ENCODE measurements at regions not wholly inside any gene's neighbourhood (a gene's known extent, or its start where the extent isn't known, plus 50 kb on each side); places are given as distances from the start of the nearest gene placed in this dataset.
"Not testable (repeated sequence)": the region's sequence is repeated elsewhere in the genome, so short reads cannot be mapped to it uniquely, and the experiment has no call there.

DNA sequence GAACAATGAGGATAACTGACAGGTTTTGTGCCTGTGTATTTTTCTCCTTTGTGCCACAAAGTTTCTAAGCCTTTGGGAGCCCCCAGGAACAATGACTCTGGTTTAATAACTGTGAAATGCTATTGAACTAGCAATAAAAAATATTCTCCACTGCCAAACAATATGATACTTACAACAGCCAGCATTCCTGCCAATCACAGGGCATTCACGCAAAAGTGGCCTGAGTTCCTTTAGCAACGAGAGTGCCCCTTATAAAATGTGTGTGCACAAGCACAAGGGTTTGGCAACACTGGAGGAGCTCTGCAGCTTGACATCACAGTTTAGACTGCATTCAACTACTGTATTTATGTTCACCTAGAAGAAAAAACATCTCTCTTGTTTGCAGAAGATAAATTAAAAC is 412.9 kb upstream of the NFE2L3 start:
- DNase-seq: no peak
- Histone ChIP-seq H3K36me3 (replicated peaks; ENCODE audit: control insufficient read depth, insufficient read depth, low read length) (no peaks in the 10 kb centered on the region), H3K4me3 (ENCODE audit: insufficient read depth, low read depth, low read length) (no peak overlapping the region), H3K27me3 (ENCODE audit: control insufficient read depth, insufficient read depth, low read length) (no peaks in the 10 kb centered on the region; the same call in 1 of the 2 replicates)

DNA sequence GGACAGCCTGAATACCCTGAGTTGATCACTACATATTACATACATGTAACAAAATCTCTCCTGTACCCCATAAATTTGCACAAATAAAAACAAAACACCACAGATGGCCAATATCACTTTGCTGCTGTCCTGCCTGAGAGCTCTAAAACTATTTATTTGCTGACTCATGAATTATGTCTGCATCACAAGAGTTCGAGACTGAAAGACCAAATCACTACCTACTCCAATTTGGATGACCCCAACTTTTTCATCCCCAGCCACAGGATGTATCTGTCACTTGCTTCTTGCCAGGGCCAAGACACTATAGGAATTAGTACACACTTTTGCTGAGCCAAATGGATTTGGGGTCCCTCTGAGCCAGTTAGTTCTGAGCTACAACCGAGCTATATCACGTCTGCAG is 409.7 kb upstream of the NFE2L3 start:
- H3K4me3 ChIP-seq (ENCODE audit: insufficient read depth, low read depth, low read length): no peak overlapping the region
- H3K27me3 ChIP-seq (ENCODE audit: control insufficient read depth, insufficient read depth, low read length): no peaks in the 10 kb centered on the region; the same call in 1 of the 2 replicates
- no peak for DNase-seq
- no peaks in the 10 kb centered on the region for H3K36me3 ChIP-seq (replicated peaks; ENCODE audit: control insufficient read depth, insufficient read depth, low read length)

DNA sequence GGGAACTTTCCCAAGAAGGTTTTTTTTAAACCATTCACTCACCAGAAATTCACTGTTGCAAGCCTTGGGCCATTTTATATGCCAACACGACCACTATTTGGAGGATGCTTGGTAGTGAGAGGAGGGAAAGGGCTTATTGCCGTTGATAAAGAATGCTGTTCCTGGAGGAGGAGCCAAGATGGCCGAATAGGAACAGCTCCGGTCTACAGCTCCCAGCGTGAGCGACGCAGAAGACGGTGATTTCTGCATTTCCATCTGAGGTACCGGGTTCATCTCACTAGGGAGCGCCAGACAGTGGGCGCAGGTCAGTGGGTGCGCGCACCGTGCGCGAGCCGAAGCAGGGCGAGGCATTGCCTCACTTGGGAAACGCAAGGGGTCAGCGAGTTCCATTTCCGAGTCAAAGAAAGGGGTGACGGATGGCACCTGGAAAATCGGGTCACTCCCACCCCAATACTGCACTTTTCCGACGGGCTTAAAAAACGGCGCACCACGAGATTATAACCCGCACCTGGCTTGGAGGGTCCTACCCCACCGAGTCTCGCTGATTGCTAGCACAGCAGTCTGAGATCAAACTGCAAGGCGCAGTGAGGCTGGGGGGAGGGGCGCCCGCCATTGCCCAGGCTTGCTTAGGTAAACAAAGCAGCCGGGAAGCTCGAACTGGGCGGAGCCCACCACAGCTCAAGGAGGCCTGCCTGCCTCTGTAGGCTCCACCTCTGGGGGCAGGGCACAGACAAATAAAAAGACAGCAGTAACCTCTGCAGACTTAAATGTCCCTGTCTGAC is 408.1 kb upstream of the NFE2L3 start:
- H3K36me3 ChIP-seq (replicated peaks; ENCODE audit: control insufficient read depth, insufficient read depth, low read length); DNase-seq; H3K4me3 ChIP-seq (ENCODE audit: insufficient read depth, low read depth, low read length); H3K27me3 ChIP-seq (ENCODE audit: control insufficient read depth, insufficient read depth, low read length): not testable (repeated sequence)

DNA sequence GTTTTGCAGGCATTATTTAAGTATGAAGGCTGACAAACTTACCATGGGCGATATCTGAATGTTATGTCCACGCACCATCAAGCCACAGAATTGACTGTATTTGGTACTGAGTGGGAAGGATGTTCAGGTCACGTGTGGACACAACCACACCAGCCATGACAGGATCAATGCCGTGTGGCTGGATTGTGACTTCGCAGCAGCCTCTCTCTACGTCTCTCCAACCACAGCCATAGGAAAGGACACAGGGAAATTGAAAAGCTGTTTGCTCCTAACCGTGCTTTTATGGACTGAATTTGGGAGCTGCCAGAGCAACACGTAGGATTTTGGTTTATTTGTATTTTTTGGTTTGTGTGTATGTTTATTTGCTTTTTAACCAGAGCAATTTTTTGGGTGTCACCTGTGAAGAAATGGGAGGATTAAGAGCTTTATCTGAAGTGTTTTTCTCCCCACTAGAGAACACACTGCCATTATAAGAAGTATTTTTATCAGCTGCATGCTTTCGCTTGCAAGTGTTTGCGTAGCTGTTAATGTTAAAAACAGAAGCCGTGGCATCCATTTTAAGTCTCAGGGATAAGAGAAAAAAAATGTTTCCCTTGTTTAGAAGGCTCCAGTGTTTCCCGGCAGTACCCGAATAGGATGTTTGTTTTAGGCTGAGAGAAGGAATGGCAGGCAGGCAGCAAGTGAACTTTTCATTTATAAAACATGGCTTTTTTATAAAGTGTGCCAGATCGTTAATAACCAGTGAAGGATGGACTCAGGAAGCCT is 401.1 kb upstream of the NFE2L3 start:
- no peak overlapping the region for H3K4me3 ChIP-seq (ENCODE audit: insufficient read depth, low read depth, low read length)
- DNase-seq: no peak
- H3K27me3 ChIP-seq (ENCODE audit: control insufficient read depth, insufficient read depth, low read length): no peaks in the 10 kb centered on the region
- H3K36me3 ChIP-seq (replicated peaks; ENCODE audit: control insufficient read depth, insufficient read depth, low read length): no peaks in the 10 kb centered on the region

DNA sequence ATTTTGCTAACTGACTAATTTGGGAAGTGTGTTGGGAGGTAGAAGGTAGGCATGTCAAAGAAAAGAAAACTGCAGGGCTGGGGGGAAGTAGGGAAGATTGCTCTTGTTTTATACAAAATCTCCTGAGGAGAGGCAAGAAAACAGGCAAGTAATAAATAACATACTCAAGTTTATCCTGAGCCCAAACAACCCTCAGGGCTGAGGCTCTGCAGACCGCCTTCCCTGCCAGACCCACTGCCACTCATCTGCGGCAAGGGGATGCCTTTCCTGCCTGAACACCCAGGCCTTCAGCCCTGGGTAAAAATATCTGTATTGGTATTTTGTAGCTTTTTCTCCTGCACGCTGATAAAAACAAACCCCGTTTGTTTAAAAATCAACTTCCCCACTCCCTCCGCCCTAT is 399.8 kb upstream of the NFE2L3 start:
- no peak for DNase-seq
- Histone ChIP-seq H3K36me3 (replicated peaks; ENCODE audit: control insufficient read depth, insufficient read depth, low read length) (no peaks in the 10 kb centered on the region), H3K4me3 (ENCODE audit: insufficient read depth, low read depth, low read length) (no peak overlapping the region), H3K27me3 (ENCODE audit: control insufficient read depth, insufficient read depth, low read length) (no peaks in the 10 kb centered on the region)

DNA sequence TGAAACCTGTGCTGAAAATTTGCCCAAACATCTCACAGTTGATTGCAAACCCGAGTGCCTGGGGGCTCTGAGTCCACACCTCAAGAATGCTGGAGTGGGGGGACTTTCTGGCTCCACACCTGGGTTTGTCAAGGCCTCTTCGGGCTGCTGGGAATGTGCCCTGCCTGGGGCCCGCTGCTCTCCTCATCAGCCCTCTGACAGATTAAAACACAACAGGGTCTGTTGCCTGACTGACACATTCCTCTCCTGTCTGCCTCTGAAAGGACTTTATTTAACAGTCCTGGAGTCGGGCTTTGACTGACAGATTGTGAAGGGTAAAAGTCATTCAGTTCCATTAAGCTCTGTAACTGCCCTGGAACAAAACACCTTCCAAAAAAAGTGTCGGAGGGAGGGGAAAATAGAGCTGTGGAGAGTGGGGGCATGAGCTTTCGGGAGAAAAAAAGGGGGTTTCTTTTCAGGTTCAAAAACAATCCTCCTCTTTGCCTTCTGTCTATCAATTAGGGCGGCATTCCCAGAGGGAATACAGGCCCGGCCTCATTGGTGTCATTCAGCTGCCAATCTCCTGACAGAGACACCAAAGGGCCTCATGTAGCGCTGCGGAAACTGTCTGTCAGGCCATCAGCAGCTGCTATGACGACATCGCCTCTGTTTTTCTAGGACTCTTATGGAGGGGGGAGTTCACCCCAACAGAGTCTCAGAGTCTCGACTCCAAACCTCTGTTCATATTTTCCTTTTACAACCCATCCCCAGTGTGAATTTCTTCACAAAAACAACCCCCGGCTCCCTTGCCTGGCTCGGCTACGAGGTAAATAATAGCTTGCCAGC is 398.8 kb upstream of the NFE2L3 start:
- Histone ChIP-seq H3K4me3 (ENCODE audit: insufficient read depth, low read depth, low read length) (no peak overlapping the region), H3K36me3 (replicated peaks; ENCODE audit: control insufficient read depth, insufficient read depth, low read length) (no peaks in the 10 kb centered on the region), H3K27me3 (ENCODE audit: control insufficient read depth, insufficient read depth, low read length) (no peaks in the 10 kb centered on the region)
- peak; percentile 27 for DNase-seq

DNA sequence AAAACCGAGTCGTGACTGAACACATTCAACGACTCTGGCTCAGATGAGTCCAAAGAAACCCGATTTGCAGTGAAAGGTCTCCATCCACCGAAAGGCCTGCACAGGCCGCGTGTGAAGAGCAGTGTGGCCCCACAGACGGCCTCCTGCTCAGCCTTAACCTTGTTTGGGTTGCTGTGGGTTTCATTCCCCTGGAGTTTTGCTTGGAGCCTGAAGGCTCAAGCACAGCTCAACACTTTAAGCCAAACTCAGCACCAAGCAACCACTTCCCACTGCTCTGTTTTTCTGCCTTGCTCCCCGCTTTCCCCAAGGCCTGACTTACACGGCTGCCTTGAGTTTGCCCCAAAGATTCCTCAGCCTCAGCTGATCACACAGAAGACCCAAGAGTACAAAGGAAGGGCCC is 398.2 kb upstream of the NFE2L3 start:
- H3K27me3 ChIP-seq (ENCODE audit: control insufficient read depth, insufficient read depth, low read length): no peaks in the 10 kb centered on the region
- no peak overlapping the region for H3K4me3 ChIP-seq (ENCODE audit: insufficient read depth, low read depth, low read length)
- no peak for DNase-seq
- H3K36me3 ChIP-seq (replicated peaks; ENCODE audit: control insufficient read depth, insufficient read depth, low read length): no peaks in the 10 kb centered on the region

DNA sequence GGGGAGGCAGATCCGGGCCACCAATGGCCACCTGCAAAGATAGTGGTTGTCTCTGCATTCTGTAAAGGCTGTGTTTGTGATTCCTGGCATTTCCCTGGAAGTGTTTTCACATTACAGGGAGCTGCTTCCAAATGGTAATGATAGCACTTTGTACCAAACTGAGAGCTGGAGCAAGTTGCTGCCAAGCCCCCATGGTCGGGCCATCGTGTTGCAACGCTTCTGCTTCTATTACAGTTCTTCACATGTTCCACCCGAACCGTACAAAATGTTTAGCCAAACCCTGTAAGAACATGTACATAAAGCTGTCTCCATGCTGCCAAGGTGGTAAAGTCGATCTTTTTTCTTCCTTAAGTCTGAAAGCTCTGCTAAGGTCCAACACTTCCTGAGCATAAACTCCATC is 397.7 kb upstream of the NFE2L3 start:
- Histone ChIP-seq H3K27me3 (ENCODE audit: control insufficient read depth, insufficient read depth, low read length) (no peaks in the 10 kb centered on the region), H3K36me3 (replicated peaks; ENCODE audit: control insufficient read depth, insufficient read depth, low read length) (no peaks in the 10 kb centered on the region), H3K4me3 (ENCODE audit: insufficient read depth, low read depth, low read length) (no peak overlapping the region)
- no peak for DNase-seq

DNA sequence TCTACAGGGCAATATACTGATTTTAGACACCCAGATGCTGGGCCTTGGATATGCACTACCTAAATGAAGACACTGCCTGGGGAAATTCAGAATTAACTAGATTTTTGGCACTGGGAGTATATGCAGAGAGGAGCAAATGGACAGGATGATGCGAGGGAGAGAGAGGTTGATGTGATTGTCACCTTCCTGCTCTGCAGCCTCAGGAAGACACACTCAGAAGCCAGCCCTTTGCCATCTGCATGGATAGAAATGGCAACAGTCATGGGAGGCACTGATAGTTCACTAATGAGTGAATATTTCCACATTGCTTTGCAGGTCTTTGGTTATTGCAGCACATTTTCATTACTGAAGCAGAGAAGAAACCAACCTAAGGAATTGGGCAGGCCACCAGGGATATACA is 397.2 kb upstream of the NFE2L3 start:
- Histone ChIP-seq H3K36me3 (replicated peaks; ENCODE audit: control insufficient read depth, insufficient read depth, low read length) (no peaks in the 10 kb centered on the region), H3K27me3 (ENCODE audit: control insufficient read depth, insufficient read depth, low read length) (no peaks in the 10 kb centered on the region), H3K4me3 (ENCODE audit: insufficient read depth, low read depth, low read length) (no peak overlapping the region)
- no peak for DNase-seq

DNA sequence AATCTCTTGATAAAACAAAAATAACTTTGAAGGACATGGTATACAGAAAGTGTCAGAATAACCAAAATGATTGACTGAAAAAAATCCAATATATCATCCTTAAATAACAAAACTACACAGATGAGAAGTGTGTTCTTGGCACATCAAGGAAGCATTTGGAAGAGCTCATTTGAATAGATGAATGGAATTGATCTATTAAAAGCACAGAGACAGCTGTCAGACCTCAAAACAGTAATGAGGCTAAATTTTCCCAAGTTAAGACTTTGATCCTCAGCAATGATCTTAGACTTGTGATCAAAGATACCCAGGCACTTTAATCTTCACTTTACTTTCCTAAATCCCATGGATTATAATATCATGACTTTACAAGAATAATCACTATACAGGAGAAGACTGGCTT is 395.4 kb upstream of the NFE2L3 start:
- no peak overlapping the region for H3K4me3 ChIP-seq (ENCODE audit: insufficient read depth, low read depth, low read length)
- DNase-seq: no peak
- no peaks in the 10 kb centered on the region for H3K36me3 ChIP-seq (replicated peaks; ENCODE audit: control insufficient read depth, insufficient read depth, low read length)
- no peaks in the 10 kb centered on the region for H3K27me3 ChIP-seq (ENCODE audit: control insufficient read depth, insufficient read depth, low read length)

DNA sequence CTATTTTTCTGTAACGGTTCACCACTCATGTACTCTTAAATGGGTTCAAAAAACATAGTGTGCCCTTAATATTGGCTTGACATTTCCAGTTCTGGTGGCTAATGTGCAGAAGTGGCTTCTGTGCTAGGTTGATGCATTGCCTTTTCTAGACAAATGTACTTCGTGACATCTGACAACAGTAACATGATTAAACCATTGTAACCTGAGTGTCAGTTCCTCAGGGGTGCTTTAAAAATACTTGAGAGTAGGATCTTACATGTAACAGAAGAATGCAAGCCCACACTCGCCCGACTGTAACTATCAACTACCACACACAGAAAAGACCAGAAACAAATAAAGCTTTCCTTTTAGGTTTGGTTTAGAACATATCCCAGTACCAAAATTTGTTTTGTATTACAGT is 393.4 kb upstream of the NFE2L3 start:
- no peak for DNase-seq
- no peak overlapping the region for H3K4me3 ChIP-seq (ENCODE audit: insufficient read depth, low read depth, low read length)
- no peaks in the 10 kb centered on the region for H3K36me3 ChIP-seq (replicated peaks; ENCODE audit: control insufficient read depth, insufficient read depth, low read length)
- H3K27me3 ChIP-seq (ENCODE audit: control insufficient read depth, insufficient read depth, low read length): no peaks in the 10 kb centered on the region

DNA sequence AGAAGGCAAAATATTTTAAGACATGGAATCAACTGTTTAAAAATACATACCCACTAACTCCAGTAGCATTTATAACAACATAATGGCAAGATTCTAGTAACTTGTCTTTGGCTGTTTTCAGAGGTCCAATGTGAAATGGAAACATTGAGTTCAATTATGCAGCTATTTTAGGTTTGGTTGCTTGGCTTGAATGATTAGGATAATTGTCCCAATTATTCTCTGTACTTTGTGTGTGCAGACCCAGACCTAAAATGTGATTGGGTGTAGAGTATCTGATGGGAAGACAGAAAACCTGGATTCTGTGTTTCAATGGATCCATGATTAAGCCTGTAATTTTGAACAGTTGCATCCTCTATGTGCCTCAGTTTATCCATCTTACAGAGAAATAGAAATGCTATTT is 392.7 kb upstream of the NFE2L3 start:
- DNase-seq: no peak
- Histone ChIP-seq H3K27me3 (ENCODE audit: control insufficient read depth, insufficient read depth, low read length) (no peaks in the 10 kb centered on the region), H3K36me3 (replicated peaks; ENCODE audit: control insufficient read depth, insufficient read depth, low read length) (no peaks in the 10 kb centered on the region), H3K4me3 (ENCODE audit: insufficient read depth, low read depth, low read length) (no peak overlapping the region)

DNA sequence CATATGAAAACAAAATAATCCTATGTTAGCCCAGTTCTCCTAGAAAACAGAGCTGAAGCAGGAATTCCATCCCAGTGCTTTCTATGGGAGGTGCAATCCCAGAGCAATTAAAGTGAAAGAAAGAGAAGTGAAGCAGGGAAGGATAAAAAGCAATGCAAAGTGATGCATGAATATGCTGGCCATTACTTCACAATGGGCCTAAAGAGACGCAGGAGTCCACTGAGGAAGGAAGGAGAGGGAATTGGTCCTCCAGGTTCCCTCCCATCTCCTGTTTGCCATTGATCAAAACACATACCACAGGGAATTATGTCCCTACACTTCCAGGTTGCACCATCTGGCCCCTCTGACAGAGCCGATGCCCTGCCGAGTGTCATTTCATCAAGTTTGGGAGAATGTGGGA is 392.2 kb upstream of the NFE2L3 start:
- peak; percentile 19 for DNase-seq

DNA sequence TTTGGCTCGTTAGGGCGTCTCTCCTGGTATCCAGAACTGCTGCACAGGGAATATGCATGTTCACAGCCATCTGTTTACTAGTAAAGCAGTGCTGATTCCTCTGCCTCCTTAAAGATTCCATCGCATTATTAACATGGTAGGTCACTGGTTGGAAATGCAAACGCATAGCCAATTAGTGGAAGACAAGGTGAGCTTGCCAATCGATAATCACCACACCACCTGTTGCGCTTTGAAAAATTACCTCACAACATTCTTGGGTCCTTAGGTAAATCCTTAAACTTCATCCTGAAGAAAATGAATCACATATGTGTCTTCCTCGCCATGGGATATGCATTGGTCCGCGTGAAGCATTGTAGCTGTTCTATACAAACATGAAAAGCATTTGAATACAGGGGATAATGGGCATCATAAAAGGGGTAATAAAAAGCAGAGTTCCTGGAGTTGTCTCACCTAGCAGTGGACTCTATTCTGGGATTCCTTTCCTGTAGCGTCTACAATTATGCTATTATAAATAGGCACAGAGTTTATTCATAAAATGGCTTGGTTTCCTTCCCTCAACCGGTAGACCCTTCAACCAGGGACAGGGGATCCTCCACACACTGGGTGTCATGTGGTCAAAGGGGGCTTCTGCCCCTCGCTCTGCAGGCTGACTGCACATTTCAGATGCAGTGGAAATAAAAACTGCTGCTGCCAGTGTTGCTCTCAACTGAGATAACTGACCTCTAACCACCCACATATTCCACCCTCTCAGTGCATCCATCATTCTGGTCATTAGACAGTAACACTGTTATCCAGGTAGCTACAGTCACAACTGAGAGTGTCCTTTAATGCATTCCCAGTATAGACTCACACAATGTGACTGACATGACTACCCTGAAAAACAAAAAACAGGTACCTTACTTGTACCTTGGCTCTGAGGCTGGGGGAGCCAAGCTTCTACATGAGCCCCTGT is 389.2 kb upstream of the NFE2L3 start:
- no peaks in the 10 kb centered on the region for H3K36me3 ChIP-seq (replicated peaks; ENCODE audit: control insufficient read depth, insufficient read depth, low read length)
- no peak for DNase-seq
- no peaks in the 10 kb centered on the region for H3K27me3 ChIP-seq (ENCODE audit: control insufficient read depth, insufficient read depth, low read length)
- no peak overlapping the region for H3K4me3 ChIP-seq (ENCODE audit: insufficient read depth, low read depth, low read length)

More for the DNA sequence above, 392.2 kb upstream of the NFE2L3 start:
- H3K27me3 ChIP-seq (ENCODE audit: control insufficient read depth, insufficient read depth, low read length): no peaks in the 10 kb centered on the region
- no peaks in the 10 kb centered on the region for H3K36me3 ChIP-seq (replicated peaks; ENCODE audit: control insufficient read depth, insufficient read depth, low read length)
- no peak overlapping the region for H3K4me3 ChIP-seq (ENCODE audit: insufficient read depth, low read depth, low read length)
